Pons (tissue), 1 donor: ENCODE measurements at regions not wholly inside any gene's neighbourhood (a gene's known extent, or its start where the extent isn't known, plus 50 kb on each side); places are given as distances from the start of the nearest gene placed in this dataset.
"Not testable (repeated sequence)": the region's sequence is repeated elsewhere in the genome, so short reads cannot be mapped to it uniquely, and the experiment has no call there.

Experiments used
- DNase-seq: peaks from one replicate; pipeline ENCODE4 v3.0.0-alpha.2; 2016; ENCODE audit warnings: low spot score

GRCh38 chr1:73842436-73842835 lies 355.5 kb downstream of the LRRIQ3 start:
- no peak for DNase-seq

GRCh38 chr1:73839922-73840321 lies 358.1 kb downstream of the LRRIQ3 start:
- no peak for DNase-seq

- DNase-seq: peak; percentile 22
These were observed 365.4 kb downstream of the LRRIQ3 start for GRCh38 chr1:73832276-73833181.

GRCh38 chr1:73827283-73827682 lies 370.7 kb downstream of the LRRIQ3 start:
- not testable (repeated sequence) for DNase-seq

GRCh38 chr1:73824065-73824464 lies 373.9 kb downstream of the LRRIQ3 start:
- no peak for DNase-seq

- no peak for DNase-seq
These were observed 376.5 kb downstream of the LRRIQ3 start for GRCh38 chr1:73821520-73821919.

- no peak for DNase-seq
These were observed 377.1 kb downstream of the LRRIQ3 start for GRCh38 chr1:73820843-73821242.

GRCh38 chr1:73813716-73814115 lies 384.3 kb downstream of the LRRIQ3 start:
- DNase-seq: no peak

- no peak for DNase-seq
These were observed 384.7 kb downstream of the LRRIQ3 start for GRCh38 chr1:73813236-73813635.

GRCh38 chr1:73811798-73812197 lies 386.2 kb downstream of the LRRIQ3 start:
- DNase-seq: no peak

GRCh38 chr1:73804935-73805334 lies 393.0 kb downstream of the LRRIQ3 start:
- DNase-seq: no peak

- DNase-seq: no peak
These were observed 394.6 kb downstream of the LRRIQ3 start for GRCh38 chr1:73803380-73803779.

GRCh38 chr1:73801912-73802429 lies 396.0 kb downstream of the LRRIQ3 start:
- no peak for DNase-seq

- no peak for DNase-seq
These were observed 397.6 kb downstream of the LRRIQ3 start for GRCh38 chr1:73800376-73800775.

- no peak for DNase-seq
These were observed 408.0 kb downstream of the LRRIQ3 start for GRCh38 chr1:73789965-73790364.

GRCh38 chr1:73784026-73784425 lies 413.9 kb downstream of the LRRIQ3 start:
- no peak for DNase-seq

GRCh38 chr1:73783352-73783751 lies 414.6 kb downstream of the LRRIQ3 start:
- DNase-seq: no peak

GRCh38 chr1:73782901-73783300 lies 415.1 kb downstream of the LRRIQ3 start:
- DNase-seq: no peak

GRCh38 chr1:73781251-73781650 lies 416.7 kb downstream of the LRRIQ3 start:
- DNase-seq: no peak

- no peak for DNase-seq
These were observed 419.5 kb downstream of the LRRIQ3 start for GRCh38 chr1:73778471-73778870.

- DNase-seq: no peak
These were observed 422.1 kb downstream of the LRRIQ3 start for GRCh38 chr1:73775896-73776295.

GRCh38 chr1:73772941-73773340 lies 425.0 kb downstream of the LRRIQ3 start:
- DNase-seq: no peak

GRCh38 chr1:73771396-73771795 lies 426.6 kb downstream of the LRRIQ3 start:
- no peak for DNase-seq
